OCI-LY1 (cell line): ENCODE measurements at regions not wholly inside any gene's neighbourhood (a gene's known extent, or its start where the extent isn't known, plus 50 kb on each side); places are given as distances from the start of the nearest gene placed in this dataset.

Experiments used
- H2AFZ ChIP-seq: fragments of 200-600 bp; sonication (generic), shearing (Covaris generic); 2 replicates; pipeline ENCODE4 v1.6.0; 2014; ENCODE audit warnings: antibody characterized with exemption, mild to moderate bottlenecking, low read length
- H3F3A ChIP-seq: fragments of 200-600 bp; sonication (generic), shearing (Covaris generic); 2 replicates; pipeline ENCODE4 v1.6.0; 2014; ENCODE audit warnings: mild to moderate bottlenecking, antibody characterized with exemption, low read length, moderate library complexity; ENCODE audit not compliant: insufficient read depth
- H3K27ac ChIP-seq: fragments of 200-600 bp; sonication (generic); 2 replicates; pipeline ENCODE4 v1.5.1; 2014; ENCODE audit warnings: low read length, mixed run types, mild to moderate bottlenecking, low read depth; ENCODE audit not compliant: poor library complexity, severe bottlenecking
- H3K27me3 ChIP-seq: fragments of 200-600 bp; sonication (generic); 2 replicates; pipeline ENCODE4 v1.6.0; 2014; ENCODE audit warnings: antibody characterized with exemption, mild to moderate bottlenecking, low read length, moderate library complexity; ENCODE audit not compliant: insufficient read depth
- H3K36me3 ChIP-seq: fragments of 200-600 bp; sonication (generic); 2 replicates; pipeline ENCODE4 v1.6.1; 2014; ENCODE audit warnings: mild to moderate bottlenecking, antibody characterized with exemption, low read length, moderate library complexity, mixed read lengths; ENCODE audit not compliant: insufficient read depth
- H3K4me1 ChIP-seq: fragments of 200-600 bp; sonication (generic); 2 replicates; pipeline ENCODE4 v1.5.1; 2014; ENCODE audit warnings: mild to moderate bottlenecking, low read length, moderate library complexity; ENCODE audit not compliant: insufficient read depth, severe bottlenecking
- H3K4me2 ChIP-seq: fragments of 200-600 bp; sonication (generic), shearing (Covaris generic); 2 replicates; pipeline ENCODE4 v1.6.1; 2014; ENCODE audit warnings: low read length
- H3K4me3 ChIP-seq: fragments of 200-600 bp; sonication (generic); 2 replicates; pipeline ENCODE4 v1.5.1; 2014; ENCODE audit warnings: low read length, low read depth, mild to moderate bottlenecking, mixed read lengths; ENCODE audit not compliant: poor library complexity, severe bottlenecking
- H3K79me2 ChIP-seq: fragments of 200-600 bp; shearing (Covaris generic); 2 replicates; pipeline ENCODE4 v1.6.1; 2016; ENCODE audit warnings: mixed run types, low read length, mixed read lengths; ENCODE audit not compliant: insufficient read depth
- H3K9ac ChIP-seq: fragments of 200-600 bp; sonication (generic), shearing (Covaris generic); 2 replicates; pipeline ENCODE4 v1.6.1; 2014; ENCODE audit warnings: mild to moderate bottlenecking, low read length, mixed read lengths
- H3K9me2 ChIP-seq: fragments of 200-600 bp; sonication (generic), shearing (Covaris generic); 2 replicates; pipeline ENCODE4 v1.6.1; 2014; ENCODE audit warnings: low read depth, mild to moderate bottlenecking, low read length, mixed read lengths
- H3K9me3 ChIP-seq: fragments of 200-600 bp; shearing (Covaris generic); 2 replicates; pipeline ENCODE4 v1.6.1; 2014; ENCODE audit warnings: low read length, mixed read lengths
- H4K20me1 ChIP-seq: fragments of 200-600 bp; sonication (generic), shearing (Covaris generic); 2 replicates; pipeline ENCODE4 v1.6.0; 2016; ENCODE audit warnings: mild to moderate bottlenecking, low read length; ENCODE audit not compliant: insufficient read depth
- EZH2 ChIP-seq: fragments of 200-600 bp; sonication (generic), shearing (Covaris generic); IDR thresholded peaks from 2 replicates; pipeline ENCODE4 v1.8.0; 2017; ENCODE audit warnings: borderline replicate concordance, mixed run types, mild to moderate bottlenecking, antibody characterized with exemption, low read length, moderate library complexity, mixed read lengths
- TF ChIP-seq, protein P1 (sequence below): fragments of 200-600 bp; sonication (generic), shearing (Covaris generic); IDR thresholded peaks from 2 replicates; pipeline ENCODE4 v1.5.1; 2017; ENCODE audit warnings: mild to moderate bottlenecking, antibody characterized with exemption, low read length, moderate library complexity, mixed read lengths

DNA sequence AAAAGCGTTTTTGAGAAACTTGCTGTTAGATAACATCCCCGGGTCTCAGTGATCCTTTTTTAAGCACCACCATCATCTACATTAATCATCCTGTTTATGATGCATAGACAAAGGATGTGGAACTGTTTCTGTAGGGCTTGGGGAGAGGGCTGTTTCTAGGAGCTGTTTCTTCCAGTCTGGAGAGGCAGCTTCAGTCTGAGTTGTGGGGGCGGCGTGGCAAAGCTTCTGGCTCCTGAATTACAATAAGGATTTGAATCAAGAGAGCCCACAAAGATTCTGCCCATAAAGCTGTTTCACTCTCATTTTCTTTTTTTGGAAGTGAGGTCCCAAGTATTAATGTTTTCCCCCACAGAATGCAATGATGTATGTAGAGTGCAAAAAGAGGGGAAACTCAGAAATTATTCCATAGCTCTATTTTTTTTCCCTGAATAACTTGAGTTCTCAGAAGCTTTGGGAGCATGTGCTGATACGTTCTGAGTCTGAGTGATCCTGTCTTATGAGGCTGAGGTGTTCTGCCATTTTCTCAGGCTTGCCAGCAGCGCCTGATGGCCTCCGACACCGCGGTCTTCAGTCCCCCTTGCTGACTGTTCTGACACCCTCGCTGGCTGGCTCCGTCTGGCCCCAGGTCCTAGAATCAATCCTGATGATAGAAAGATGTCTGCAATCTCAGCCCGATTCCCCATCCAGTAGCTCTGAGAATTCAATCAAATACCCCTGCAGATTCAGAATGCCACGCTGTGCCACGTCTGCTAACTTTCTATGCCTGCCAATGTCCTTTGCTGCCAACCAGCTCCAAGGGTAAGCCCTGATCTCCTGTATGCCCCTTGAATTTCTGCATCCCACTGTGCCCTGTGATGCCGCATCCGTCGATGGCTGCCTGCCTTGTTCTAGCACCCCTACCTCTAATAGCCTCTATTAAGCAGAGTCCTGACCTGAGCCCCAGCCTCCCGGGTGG lies 92.4 kb upstream of the AKT3 start:
- H3K9me2 ChIP-seq, result no peaks in the 10 kb centered on the region
- H3K4me1 ChIP-seq, result no peaks in the 10 kb centered on the region
- H3K27me3 ChIP-seq, result no peaks in the 10 kb centered on the region
- H3K36me3 ChIP-seq, result no peaks in the 10 kb centered on the region
- H2AFZ ChIP-seq, result no peak overlapping the region
- no peaks in the 10 kb centered on the region for H3K9me3 ChIP-seq
- H3K27ac ChIP-seq, result no peak overlapping the region
- H3K9ac ChIP-seq, result no peak overlapping the region
- no peak overlapping the region for H3K4me2 ChIP-seq
- H3K4me3 ChIP-seq, result no peak overlapping the region
- H3F3A ChIP-seq, result no peaks in the 10 kb centered on the region
- no peak for TF ChIP-seq EZH2
- TF ChIP-seq, protein P1, sequence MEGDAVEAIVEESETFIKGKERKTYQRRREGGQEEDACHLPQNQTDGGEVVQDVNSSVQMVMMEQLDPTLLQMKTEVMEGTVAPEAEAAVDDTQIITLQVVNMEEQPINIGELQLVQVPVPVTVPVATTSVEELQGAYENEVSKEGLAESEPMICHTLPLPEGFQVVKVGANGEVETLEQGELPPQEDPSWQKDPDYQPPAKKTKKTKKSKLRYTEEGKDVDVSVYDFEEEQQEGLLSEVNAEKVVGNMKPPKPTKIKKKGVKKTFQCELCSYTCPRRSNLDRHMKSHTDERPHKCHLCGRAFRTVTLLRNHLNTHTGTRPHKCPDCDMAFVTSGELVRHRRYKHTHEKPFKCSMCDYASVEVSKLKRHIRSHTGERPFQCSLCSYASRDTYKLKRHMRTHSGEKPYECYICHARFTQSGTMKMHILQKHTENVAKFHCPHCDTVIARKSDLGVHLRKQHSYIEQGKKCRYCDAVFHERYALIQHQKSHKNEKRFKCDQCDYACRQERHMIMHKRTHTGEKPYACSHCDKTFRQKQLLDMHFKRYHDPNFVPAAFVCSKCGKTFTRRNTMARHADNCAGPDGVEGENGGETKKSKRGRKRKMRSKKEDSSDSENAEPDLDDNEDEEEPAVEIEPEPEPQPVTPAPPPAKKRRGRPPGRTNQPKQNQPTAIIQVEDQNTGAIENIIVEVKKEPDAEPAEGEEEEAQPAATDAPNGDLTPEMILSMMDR, result no peak
- no peaks in the 10 kb centered on the region for H3K79me2 ChIP-seq
- no peaks in the 10 kb centered on the region for H4K20me1 ChIP-seq

DNA sequence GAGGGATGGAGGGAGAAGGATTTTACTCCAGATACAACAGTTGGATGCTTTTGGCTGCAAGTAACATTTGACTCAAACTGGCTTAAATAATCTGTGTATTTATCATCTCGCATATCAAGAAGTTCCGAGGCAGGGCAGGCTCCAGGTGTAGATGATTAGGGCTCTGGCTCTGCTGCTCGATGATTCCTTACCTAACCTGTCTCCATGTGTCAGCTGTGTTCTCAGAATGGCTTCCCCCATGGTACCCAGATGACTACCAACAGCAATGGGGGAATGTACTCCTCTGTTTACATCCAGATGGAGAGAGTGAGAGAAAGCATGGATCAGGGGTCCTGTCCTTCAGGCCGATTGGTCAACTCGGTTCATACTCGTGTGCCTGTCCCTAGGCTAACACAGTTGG lies 90.4 kb upstream of the AKT3 start:
- Histone ChIP-seq H3K36me3 (no peaks in the 10 kb centered on the region), H3K79me2 (no peaks in the 10 kb centered on the region), H3K4me2 (no peak overlapping the region), H3K9me3 (no peaks in the 10 kb centered on the region), H3K27me3 (no peaks in the 10 kb centered on the region), H3K9me2 (no peaks in the 10 kb centered on the region), H3F3A (no peaks in the 10 kb centered on the region), H3K27ac (no peak overlapping the region), H3K9ac (no peak overlapping the region), H4K20me1 (no peaks in the 10 kb centered on the region), H3K4me3 (no peak overlapping the region), H3K4me1 (no peaks in the 10 kb centered on the region), H2AFZ (no peak overlapping the region)
- no peak for TF ChIP-seq EZH2
- TF ChIP-seq, protein P1, result no peak

DNA sequence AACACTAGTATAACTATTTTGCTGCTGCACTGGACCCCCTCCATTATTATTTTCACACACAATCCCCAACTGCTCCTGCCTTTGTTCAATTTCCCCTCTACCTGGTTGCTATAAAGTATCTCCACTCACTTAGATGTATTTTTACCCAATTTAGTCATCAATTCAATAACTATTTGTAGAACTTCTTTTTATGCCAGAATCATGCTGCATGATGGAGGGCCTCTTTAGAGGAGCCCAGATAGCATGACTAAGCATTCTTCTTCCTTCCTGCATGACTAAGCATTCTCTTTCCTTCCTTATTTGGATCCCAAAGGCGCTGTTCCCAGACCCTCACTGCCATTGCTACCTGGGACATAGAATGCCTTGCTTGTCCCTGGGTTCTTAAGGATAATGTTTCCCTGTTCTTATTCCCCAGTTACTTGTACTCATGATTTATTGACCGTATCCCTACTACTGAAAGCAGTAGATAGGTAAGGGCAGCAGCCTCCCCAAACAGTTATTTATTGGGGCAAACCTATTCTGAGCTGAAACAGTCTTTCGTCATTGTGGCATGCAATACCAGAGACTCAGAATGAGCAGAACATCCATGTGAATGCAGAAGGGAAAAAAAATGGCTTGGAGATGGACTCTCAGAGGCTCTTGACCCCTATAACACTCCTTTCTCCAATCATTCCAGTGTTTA lies 89.3 kb upstream of the AKT3 start:
- Histone ChIP-seq H3K27ac (no peak overlapping the region), H3K9me3 (no peaks in the 10 kb centered on the region), H3K36me3 (no peaks in the 10 kb centered on the region), H3K4me2 (no peak overlapping the region), H3K4me3 (no peak overlapping the region), H3K79me2 (no peaks in the 10 kb centered on the region), H3K27me3 (no peaks in the 10 kb centered on the region), H2AFZ (no peak overlapping the region), H3K4me1 (no peaks in the 10 kb centered on the region), H3F3A (no peaks in the 10 kb centered on the region), H3K9ac (no peak overlapping the region), H3K9me2 (no peaks in the 10 kb centered on the region), H4K20me1 (no peaks in the 10 kb centered on the region)
- TF ChIP-seq, protein P1, result no peak
- no peak for TF ChIP-seq EZH2
